ENCODE measurements at regions not wholly inside any gene's neighbourhood (a gene's known extent, or its start where the extent isn't known, plus 50 kb on each side); places are given as distances from the start of the nearest gene placed in this dataset.

DNA sequence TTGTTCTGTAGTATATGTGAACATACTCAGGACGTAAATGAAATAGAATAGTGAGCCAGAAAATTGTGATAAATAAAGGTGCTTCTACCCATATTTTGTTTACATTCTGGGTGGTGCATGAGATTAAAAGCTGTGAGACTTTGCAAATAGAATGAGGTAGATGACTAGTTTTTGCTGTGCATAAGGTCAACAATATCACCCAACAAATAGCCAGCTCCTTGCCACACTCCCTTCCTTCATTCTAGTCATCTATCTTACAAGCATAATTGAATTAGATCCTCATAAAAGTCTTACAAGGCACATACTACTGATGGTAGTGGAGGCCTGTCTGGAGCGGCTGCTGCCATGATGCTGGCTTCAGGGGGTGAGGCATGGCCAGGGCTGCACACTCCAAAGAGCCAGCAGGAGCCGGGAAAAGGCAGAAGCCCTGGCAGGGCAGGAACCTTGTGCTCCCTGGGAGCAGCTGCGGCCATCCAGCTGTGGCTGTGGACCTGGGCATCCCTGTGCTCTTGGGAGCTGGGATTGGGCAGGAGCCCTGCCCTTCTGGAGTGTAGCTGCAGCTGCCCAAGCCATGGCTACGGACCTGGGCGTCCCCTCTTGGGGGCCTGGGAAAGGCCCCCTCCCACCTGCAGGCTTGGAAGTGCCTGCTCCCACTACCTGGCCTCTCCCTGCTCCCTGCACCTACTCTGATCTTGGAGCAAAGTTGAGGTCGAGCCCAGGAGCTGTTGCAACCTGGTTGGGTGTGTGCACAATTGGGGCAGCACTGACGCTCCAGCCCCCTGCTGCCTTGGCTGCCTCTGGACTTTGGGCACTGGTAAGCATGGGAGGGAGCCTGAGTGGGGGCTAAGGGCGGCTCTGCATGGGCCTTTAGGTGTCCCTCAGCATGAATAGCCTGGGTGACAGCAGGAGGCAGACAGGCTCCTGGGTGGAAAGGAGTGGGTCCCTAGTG is 112.8 kb downstream of the DACT1 start:
- no peak overlapping the region for H3K4me3 Mint-ChIP-seq (ENCODE audit: unreplicated experiment)
- POLR2A ChIA-PET = no interaction called here
- intact Hi-C loops (cut with micrococcal nuclease; ENCODE audit: unreplicated experiment) = no loop called here
- no peaks in the 10 kb centered on the region for H3K27me3 ChIP-seq (replicated peaks; ENCODE audit: control insufficient read depth, insufficient read depth, low read length)
- CTCF ChIA-PET = no interaction called here
- H3K36me3 Mint-ChIP-seq (ENCODE audit: insufficient read depth, unreplicated experiment) = no peaks in the 10 kb centered on the region
- no peaks in the 10 kb centered on the region for H3K36me3 ChIP-seq (ENCODE audit: control insufficient read depth, insufficient read depth, low read length)
- no TSS peak for BruUV-seq (replicated peaks)
- TF ChIP-seq, protein P1, sequence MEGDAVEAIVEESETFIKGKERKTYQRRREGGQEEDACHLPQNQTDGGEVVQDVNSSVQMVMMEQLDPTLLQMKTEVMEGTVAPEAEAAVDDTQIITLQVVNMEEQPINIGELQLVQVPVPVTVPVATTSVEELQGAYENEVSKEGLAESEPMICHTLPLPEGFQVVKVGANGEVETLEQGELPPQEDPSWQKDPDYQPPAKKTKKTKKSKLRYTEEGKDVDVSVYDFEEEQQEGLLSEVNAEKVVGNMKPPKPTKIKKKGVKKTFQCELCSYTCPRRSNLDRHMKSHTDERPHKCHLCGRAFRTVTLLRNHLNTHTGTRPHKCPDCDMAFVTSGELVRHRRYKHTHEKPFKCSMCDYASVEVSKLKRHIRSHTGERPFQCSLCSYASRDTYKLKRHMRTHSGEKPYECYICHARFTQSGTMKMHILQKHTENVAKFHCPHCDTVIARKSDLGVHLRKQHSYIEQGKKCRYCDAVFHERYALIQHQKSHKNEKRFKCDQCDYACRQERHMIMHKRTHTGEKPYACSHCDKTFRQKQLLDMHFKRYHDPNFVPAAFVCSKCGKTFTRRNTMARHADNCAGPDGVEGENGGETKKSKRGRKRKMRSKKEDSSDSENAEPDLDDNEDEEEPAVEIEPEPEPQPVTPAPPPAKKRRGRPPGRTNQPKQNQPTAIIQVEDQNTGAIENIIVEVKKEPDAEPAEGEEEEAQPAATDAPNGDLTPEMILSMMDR (IDR thresholded peaks at IDR 0.05; ENCODE audit: insufficient read depth in 1 of 2, low read depth in 1 of 2, low read length in 1 of 2, severe bottlenecking in 1 of 2, unreplicated experiment in 1 of 2) = no peak
- no peaks in the 10 kb centered on the region for H3K9me3 ChIP-seq
- no peaks in the 10 kb centered on the region for H3K27me3 Mint-ChIP-seq (ENCODE audit: insufficient read depth, unreplicated experiment)
- no peak overlapping the region for H3K4me3 ChIP-seq (ENCODE audit: low read depth, low read length)
- H3K27ac Mint-ChIP-seq (ENCODE audit: unreplicated experiment) = no peak overlapping the region
- H3K4me1 Mint-ChIP-seq (ENCODE audit: low read depth, unreplicated experiment) = no peaks in the 10 kb centered on the region
- 0 out of 2 replicates have a peak, but pooled peaks cover 5% of the 10 kb centered on the region for H3K4me1 ChIP-seq
- H3K9me3 Mint-ChIP-seq (ENCODE audit: unreplicated experiment) = no peaks in the 10 kb centered on the region
- DNase-seq = no peak

DNA sequence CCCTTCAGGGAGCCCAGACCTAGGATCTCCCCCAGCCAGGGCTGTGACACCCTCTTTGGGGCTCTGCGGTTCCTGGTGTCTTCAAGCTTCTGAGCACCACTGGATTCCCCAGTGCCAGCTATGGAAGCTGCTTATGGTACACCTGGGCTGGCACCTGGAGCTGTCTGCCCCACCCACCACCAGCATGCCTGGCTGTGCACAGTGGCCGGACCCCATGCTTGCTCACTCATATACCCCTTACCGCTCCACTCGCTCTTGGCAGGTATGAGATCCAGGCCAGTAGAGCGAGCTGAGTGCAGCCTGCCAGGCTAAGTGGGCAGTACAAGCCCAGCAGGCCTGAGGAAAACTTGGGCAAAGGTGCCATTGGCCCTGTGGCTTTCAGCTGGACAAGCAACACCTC is 114.0 kb downstream of the DACT1 start:
- no peaks in the 10 kb centered on the region for H3K36me3 Mint-ChIP-seq (ENCODE audit: insufficient read depth, unreplicated experiment)
- H3K4me1 Mint-ChIP-seq (ENCODE audit: low read depth, unreplicated experiment) = no peaks in the 10 kb centered on the region
- TF ChIP-seq, protein P1 (IDR thresholded peaks at IDR 0.05; ENCODE audit: insufficient read depth in 1 of 2, low read depth in 1 of 2, low read length in 1 of 2, severe bottlenecking in 1 of 2, unreplicated experiment in 1 of 2) = no peak
- BruUV-seq (replicated peaks) = no TSS peak
- no peaks in the 10 kb centered on the region for H3K27me3 Mint-ChIP-seq (ENCODE audit: insufficient read depth, unreplicated experiment)
- Histone ChIP-seq H3K36me3 (ENCODE audit: control insufficient read depth, insufficient read depth, low read length) (no peaks in the 10 kb centered on the region), H3K4me3 (ENCODE audit: low read depth, low read length) (no peak overlapping the region), H3K4me1 (no peaks in the 10 kb centered on the region), H3K27me3 (replicated peaks; ENCODE audit: control insufficient read depth, insufficient read depth, low read length) (no peaks in the 10 kb centered on the region), H3K9me3 (no peaks in the 10 kb centered on the region)
- H3K27ac Mint-ChIP-seq (ENCODE audit: unreplicated experiment) = no peak overlapping the region
- POLR2A ChIA-PET = no interaction called here
- intact Hi-C loops (cut with micrococcal nuclease; ENCODE audit: unreplicated experiment) = no loop called here
- no peaks in the 10 kb centered on the region for H3K9me3 Mint-ChIP-seq (ENCODE audit: unreplicated experiment)
- no peak overlapping the region for H3K4me3 Mint-ChIP-seq (ENCODE audit: unreplicated experiment)
- CTCF ChIA-PET = no interaction called here
- DNase-seq = no peak

DNA sequence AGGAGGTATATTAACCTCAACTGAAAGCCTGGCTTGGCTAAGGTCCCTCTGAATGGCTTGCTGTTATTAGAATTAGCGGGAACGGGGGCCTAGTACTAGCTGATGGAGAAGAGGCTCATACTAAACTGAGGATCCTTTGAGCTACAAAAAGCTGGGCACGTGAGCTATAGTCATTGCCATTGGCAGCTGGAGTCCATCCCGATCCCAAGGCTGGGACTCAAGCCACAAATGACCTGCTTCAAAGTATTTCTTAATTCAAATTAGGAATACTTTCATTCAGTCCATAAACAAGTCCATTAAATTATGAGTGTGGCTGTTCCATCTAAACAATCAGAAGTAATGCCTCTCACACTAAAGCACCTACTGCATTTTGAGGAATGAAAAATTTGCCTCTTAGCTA is 114.5 kb downstream of the DACT1 start:
- H3K36me3 ChIP-seq (ENCODE audit: control insufficient read depth, insufficient read depth, low read length) = no peaks in the 10 kb centered on the region
- no peak overlapping the region for H3K4me3 ChIP-seq (ENCODE audit: low read depth, low read length)
- Mint-ChIP-seq H3K27me3 (ENCODE audit: insufficient read depth, unreplicated experiment) (no peaks in the 10 kb centered on the region), H3K4me3 (ENCODE audit: unreplicated experiment) (no peak overlapping the region), H3K36me3 (ENCODE audit: insufficient read depth, unreplicated experiment) (no peaks in the 10 kb centered on the region), H3K9me3 (ENCODE audit: unreplicated experiment) (no peaks in the 10 kb centered on the region), H3K4me1 (ENCODE audit: low read depth, unreplicated experiment) (no peaks in the 10 kb centered on the region), H3K27ac (ENCODE audit: unreplicated experiment) (no peak overlapping the region)
- H3K27me3 ChIP-seq (replicated peaks; ENCODE audit: control insufficient read depth, insufficient read depth, low read length) = no peaks in the 10 kb centered on the region
- no TSS peak for BruUV-seq (replicated peaks)
- intact Hi-C loops (cut with micrococcal nuclease; ENCODE audit: unreplicated experiment) = no loop called here
- H3K9me3 ChIP-seq = no peaks in the 10 kb centered on the region
- ChIA-PET POLR2A (no interaction called here), CTCF (no interaction called here)
- no peak for DNase-seq
- H3K4me1 ChIP-seq = no peaks in the 10 kb centered on the region
- TF ChIP-seq, protein P1 (IDR thresholded peaks at IDR 0.05; ENCODE audit: insufficient read depth in 1 of 2, low read depth in 1 of 2, low read length in 1 of 2, severe bottlenecking in 1 of 2, unreplicated experiment in 1 of 2) = no peak
